Forelimb muscle (tissue), 1 donor: ENCODE measurements at regions not wholly inside any gene's neighbourhood (a gene's known extent, or its start where the extent isn't known, plus 50 kb on each side); places are given as distances from the start of the nearest gene placed in this dataset.
A peak's percentile ranks its signal among the peaks of the same experiment; 100 is the strongest.
"Not testable (repeated sequence)": the region's sequence is repeated elsewhere in the genome, so short reads cannot be mapped to it uniquely, and the experiment has no call there.

Experiments used
- DNase-seq: peaks from one replicate; pipeline ENCODE4 v3.0.0-alpha.2; 2013; ENCODE audit warnings: low read depth

- no peak for DNase-seq
Observed at GRCh38 chr6:14996892-14997291, 249.0 kb upstream of the JARID2 start.

- DNase-seq = no peak
Observed at GRCh38 chr6:14997507-14997906, 248.4 kb upstream of the JARID2 start.

- no peak for DNase-seq
Observed at GRCh38 chr6:14999106-14999505, 246.8 kb upstream of the JARID2 start.

- no peak for DNase-seq
Observed at GRCh38 chr6:15001326-15001910, 244.5 kb upstream of the JARID2 start.

- DNase-seq = no peak
Observed at GRCh38 chr6:15008269-15008668, 237.6 kb upstream of the JARID2 start.

GRCh38 chr6:15014958-15015357 is 230.9 kb upstream of the JARID2 start:
- no peak for DNase-seq

GRCh38 chr6:15016813-15017212 is 229.1 kb upstream of the JARID2 start:
- DNase-seq = no peak

GRCh38 chr6:15017261-15017660 is 228.6 kb upstream of the JARID2 start:
- no peak for DNase-seq

- no peak for DNase-seq
Observed at GRCh38 chr6:15017803-15018202, 228.1 kb upstream of the JARID2 start.

GRCh38 chr6:15020119-15020770 is 225.6 kb upstream of the JARID2 start:
- no peak for DNase-seq

GRCh38 chr6:15021074-15021473 is 224.8 kb upstream of the JARID2 start:
- DNase-seq = no peak

- DNase-seq = not testable (repeated sequence)
Observed at GRCh38 chr6:15023018-15023417, 222.9 kb upstream of the JARID2 start.

GRCh38 chr6:15023448-15023847 is 222.4 kb upstream of the JARID2 start:
- no peak for DNase-seq

GRCh38 chr6:15025446-15025845 is 220.4 kb upstream of the JARID2 start:
- DNase-seq = peak; percentile 65

- DNase-seq = no peak
Observed at GRCh38 chr6:15026832-15027231, 219.0 kb upstream of the JARID2 start.

GRCh38 chr6:15027472-15027871 is 218.4 kb upstream of the JARID2 start:
- no peak for DNase-seq

GRCh38 chr6:15032015-15032414 is 213.9 kb upstream of the JARID2 start:
- DNase-seq = no peak

GRCh38 chr6:15033850-15034203 is 212.0 kb upstream of the JARID2 start:
- DNase-seq = no peak

- no peak for DNase-seq
Observed at GRCh38 chr6:15036690-15037245, 209.1 kb upstream of the JARID2 start.

GRCh38 chr6:15037253-15037652 is 208.6 kb upstream of the JARID2 start:
- DNase-seq = no peak

GRCh38 chr6:15038013-15038791 is 207.7 kb upstream of the JARID2 start:
- no peak for DNase-seq

- DNase-seq = no peak
Observed at GRCh38 chr6:15039136-15039535, 206.7 kb upstream of the JARID2 start.

GRCh38 chr6:15042938-15043337 is 202.9 kb upstream of the JARID2 start:
- no peak for DNase-seq
